ENCODE measurements at regions not wholly inside any gene's neighbourhood (a gene's known extent, or its start where the extent isn't known, plus 50 kb on each side); places are given as distances from the start of the nearest gene placed in this dataset.
"Not testable (repeated sequence)": the region's sequence is repeated elsewhere in the genome, so short reads cannot be mapped to it uniquely, and the experiment has no call there.

- Mint-ChIP-seq H3K27ac (no peak overlapping the region), H3K9me3 (peaks cover 2% of the 10 kb centered on the region), H3K36me3 (no peaks in the 10 kb centered on the region), H3K27me3 (ENCODE audit: insufficient read depth, low read depth) (peaks cover 4% of the 10 kb centered on the region), H3K4me3 (no peak overlapping the region), H3K4me1 (no peaks in the 10 kb centered on the region)
- H3F3A ChIP-seq (ENCODE audit: low read depth) = no peaks in the 10 kb centered on the region
- no peak overlapping the region for H2AFZ ChIP-seq (replicated peaks)
- no peaks in the 10 kb centered on the region for H3K79me2 ChIP-seq (ENCODE audit: low read depth)
- H3K4me1 ChIP-seq = no peaks in the 10 kb centered on the region
- H3K27ac ChIP-seq = no peak overlapping the region
- H3K9me3 ChIP-seq (ENCODE audit: low read depth) = no peaks in the 10 kb centered on the region
- H3K4me3 ChIP-seq = no peak overlapping the region
- no peaks in the 10 kb centered on the region for H3K27me3 ChIP-seq
- no peak overlapping the region for H3K4me2 ChIP-seq
- no peak for DNase-seq (ENCODE audit: low spot score)
- H3K36me3 ChIP-seq = no peaks in the 10 kb centered on the region
- TF ChIP-seq EZH2 (IDR thresholded peaks at IDR 0.05) = no peak
- TF ChIP-seq CTCF (IDR thresholded peaks at IDR 0.05) = no peak
- TF ChIP-seq EZH2phosphoT487 (IDR thresholded peaks at IDR 0.05) = no peak
- no peaks in the 10 kb centered on the region for H4K20me1 ChIP-seq (ENCODE audit: low read depth)
- H3K9ac ChIP-seq = no peak overlapping the region
These were observed 76.3 kb upstream of the SHOX start for GRCh38 chrX:554271-554670.

GRCh38 chrX:555725-556666, 74.6 kb upstream of the SHOX start:
- no peak overlapping the region for H3K4me3 Mint-ChIP-seq
- Histone ChIP-seq H3K4me3 (no peak overlapping the region), H3K79me2 (ENCODE audit: low read depth) (no peaks in the 10 kb centered on the region), H3K4me2 (no peak overlapping the region), H3K9me3 (ENCODE audit: low read depth) (no peaks in the 10 kb centered on the region), H2AFZ (replicated peaks) (no peak overlapping the region), H3K27me3 (no peaks in the 10 kb centered on the region), H3K36me3 (no peaks in the 10 kb centered on the region), H3K27ac (no peak overlapping the region), H3F3A (ENCODE audit: low read depth) (no peaks in the 10 kb centered on the region), H3K9ac (no peak overlapping the region), H4K20me1 (ENCODE audit: low read depth) (no peaks in the 10 kb centered on the region), H3K4me1 (no peaks in the 10 kb centered on the region)
- TF ChIP-seq CTCF (IDR thresholded peaks at IDR 0.05) (no peak), EZH2phosphoT487 (IDR thresholded peaks at IDR 0.05) (no peak), EZH2 (IDR thresholded peaks at IDR 0.05) (no peak)
- H3K27me3 Mint-ChIP-seq (ENCODE audit: insufficient read depth, low read depth) = peaks cover 4% of the 10 kb centered on the region
- H3K36me3 Mint-ChIP-seq = no peaks in the 10 kb centered on the region
- DNase-seq (ENCODE audit: low spot score) = no peak
- no peaks in the 10 kb centered on the region for H3K9me3 Mint-ChIP-seq
- no peaks in the 10 kb centered on the region for H3K4me1 Mint-ChIP-seq
- peak overlapping the region; percentile 6 for H3K27ac Mint-ChIP-seq

- not testable (repeated sequence) for H3K27me3 Mint-ChIP-seq (ENCODE audit: insufficient read depth, low read depth); DNase-seq (ENCODE audit: low spot score); H3F3A ChIP-seq (ENCODE audit: low read depth); H3K27me3 ChIP-seq; H3K9ac ChIP-seq; H3K4me3 Mint-ChIP-seq; H3K27ac ChIP-seq; H4K20me1 ChIP-seq (ENCODE audit: low read depth); H2AFZ ChIP-seq (replicated peaks); H3K4me3 ChIP-seq; H3K4me2 ChIP-seq; H3K36me3 ChIP-seq; H3K4me1 ChIP-seq; H3K9me3 Mint-ChIP-seq; H3K27ac Mint-ChIP-seq; H3K36me3 Mint-ChIP-seq; H3K79me2 ChIP-seq (ENCODE audit: low read depth); H3K9me3 ChIP-seq (ENCODE audit: low read depth); H3K4me1 Mint-ChIP-seq
These were observed 73.0 kb upstream of the SHOX start for GRCh38 chrX:557601-558000.

- H3K27ac ChIP-seq; H3K36me3 ChIP-seq; H3K4me2 ChIP-seq; H3K9me3 ChIP-seq (ENCODE audit: low read depth); H2AFZ ChIP-seq (replicated peaks); H3K9ac ChIP-seq; H4K20me1 ChIP-seq (ENCODE audit: low read depth); H3K27me3 Mint-ChIP-seq (ENCODE audit: insufficient read depth, low read depth); H3K9me3 Mint-ChIP-seq; H3K27ac Mint-ChIP-seq; H3K79me2 ChIP-seq (ENCODE audit: low read depth); H3K4me3 Mint-ChIP-seq; H3K27me3 ChIP-seq; H3K36me3 Mint-ChIP-seq; H3K4me1 Mint-ChIP-seq; H3K4me3 ChIP-seq; H3F3A ChIP-seq (ENCODE audit: low read depth); DNase-seq (ENCODE audit: low spot score); H3K4me1 ChIP-seq: not testable (repeated sequence)
These were observed 71.3 kb upstream of the SHOX start for GRCh38 chrX:559282-559681.

Data from neural progenitor cell (in vitro differentiated cells).